ENCODE measurements at regions not wholly inside any gene's neighbourhood (a gene's known extent, or its start where the extent isn't known, plus 50 kb on each side); places are given as distances from the start of the nearest gene placed in this dataset.

DNA sequence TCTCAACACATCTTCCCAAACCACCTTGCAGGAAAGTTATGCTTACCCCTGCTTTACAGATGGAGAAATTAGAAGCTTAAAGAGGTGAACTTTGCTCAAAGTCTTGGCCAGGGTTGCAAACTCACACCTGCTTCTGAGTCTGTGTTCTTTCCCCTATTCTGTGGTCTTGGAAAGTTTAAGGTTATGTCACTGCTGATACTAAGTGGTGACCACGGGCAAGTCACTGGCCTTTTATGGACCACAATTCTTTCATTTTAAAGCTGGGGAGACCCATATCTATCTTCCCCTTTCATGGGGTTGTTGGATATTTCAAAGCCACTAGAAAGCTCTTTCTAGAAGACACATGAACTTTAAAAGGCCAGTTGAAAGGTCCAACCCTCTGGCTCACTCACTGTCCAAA lies 95.4 kb upstream of the KLF4 start:
- no peaks in the 10 kb centered on the region for H3K9me2 ChIP-seq (replicated peaks; ENCODE audit: low read depth, low read length)
- H3K9me3 ChIP-seq (ENCODE audit: insufficient read depth, low read depth, low read length) = no peaks in the 10 kb centered on the region; the same call in 1 of the 2 replicates
- H3K4me3 ChIP-seq (ENCODE audit: low read length, poor library complexity, severe bottlenecking) = no peak overlapping the region
- H3K36me3 ChIP-seq (ENCODE audit: insufficient read depth, low read length) = no peaks in the 10 kb centered on the region
- no peak for TF ChIP-seq EZH2phosphoT487 (IDR thresholded peaks at IDR 0.05; ENCODE audit: borderline replicate concordance)
- no peak for TF ChIP-seq CTCF (conservative IDR thresholded peaks at IDR 0.05; ENCODE audit: low read length)
- no peak overlapping the region for H3K4me2 ChIP-seq (ENCODE audit: low read depth, low read length, poor library complexity, severe bottlenecking)
- H3K4me1 ChIP-seq (ENCODE audit: insufficient read depth, low read length, poor library complexity, severe bottlenecking) = no peaks in the 10 kb centered on the region
- H3K9ac ChIP-seq (ENCODE audit: low read depth, low read length, poor library complexity, severe bottlenecking) = no peak overlapping the region
- no peak overlapping the region for H2AFZ ChIP-seq (ENCODE audit: low read length)
- H3K27me3 ChIP-seq (ENCODE audit: insufficient read depth, low read length, poor library complexity, severe bottlenecking) = no peaks in the 10 kb centered on the region
- no peaks in the 10 kb centered on the region for H4K20me1 ChIP-seq (ENCODE audit: insufficient read depth, low read length, poor library complexity, severe bottlenecking)
- H3F3A ChIP-seq (ENCODE audit: low read depth) = no peaks in the 10 kb centered on the region
- H3K79me2 ChIP-seq (ENCODE audit: insufficient read depth, low read length) = no peaks in the 10 kb centered on the region

GRCh38 chr9:107584186-107584585 lies 94.6 kb upstream of the KLF4 start:
- Histone ChIP-seq H3K27me3 (ENCODE audit: insufficient read depth, low read length, poor library complexity, severe bottlenecking) (no peaks in the 10 kb centered on the region), H3K4me2 (ENCODE audit: low read depth, low read length, poor library complexity, severe bottlenecking) (no peak overlapping the region), H3K79me2 (ENCODE audit: insufficient read depth, low read length) (no peaks in the 10 kb centered on the region), H3K9me3 (ENCODE audit: insufficient read depth, low read depth, low read length) (no peaks in the 10 kb centered on the region; the same call in 1 of the 2 replicates), H3K4me1 (ENCODE audit: insufficient read depth, low read length, poor library complexity, severe bottlenecking) (no peaks in the 10 kb centered on the region), H3K36me3 (ENCODE audit: insufficient read depth, low read length) (no peaks in the 10 kb centered on the region), H3K4me3 (ENCODE audit: low read length, poor library complexity, severe bottlenecking) (no peak overlapping the region), H2AFZ (ENCODE audit: low read length) (no peak overlapping the region), H3K9me2 (replicated peaks; ENCODE audit: low read depth, low read length) (no peaks in the 10 kb centered on the region), H4K20me1 (ENCODE audit: insufficient read depth, low read length, poor library complexity, severe bottlenecking) (no peaks in the 10 kb centered on the region), H3F3A (ENCODE audit: low read depth) (no peaks in the 10 kb centered on the region), H3K9ac (ENCODE audit: low read depth, low read length, poor library complexity, severe bottlenecking) (no peak overlapping the region)
- no peak for TF ChIP-seq CTCF (conservative IDR thresholded peaks at IDR 0.05; ENCODE audit: low read length)
- TF ChIP-seq EZH2phosphoT487 (IDR thresholded peaks at IDR 0.05; ENCODE audit: borderline replicate concordance) = no peak

DNA sequence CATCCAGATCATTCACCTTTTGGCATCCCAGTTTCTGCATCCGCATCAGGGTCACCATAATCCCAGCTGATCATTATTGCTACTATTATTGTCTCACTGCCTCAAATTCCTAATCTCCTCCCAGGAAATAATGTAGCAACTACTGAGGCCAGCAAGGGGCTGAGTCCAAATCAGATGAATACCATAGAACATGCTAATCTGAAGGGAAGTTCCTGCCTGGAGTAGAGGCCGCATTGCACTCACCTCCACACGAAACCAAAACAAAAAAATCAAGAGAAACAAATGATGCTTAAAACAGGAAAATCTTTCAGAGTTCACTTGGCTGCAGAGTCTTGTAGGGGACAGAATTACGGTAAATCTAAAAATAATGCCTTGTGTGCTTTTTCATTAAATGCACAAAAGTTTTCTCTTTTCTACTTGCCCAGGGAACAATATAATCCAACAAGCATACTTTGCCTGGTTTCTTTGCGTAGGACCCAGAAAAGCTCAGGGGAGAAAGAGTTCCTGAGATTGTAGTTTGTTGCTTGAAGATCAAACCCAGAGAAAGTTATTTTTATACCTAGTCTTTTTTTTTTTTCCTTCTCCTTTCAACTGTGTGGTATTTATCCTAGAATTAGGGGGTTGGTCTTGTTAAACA lies 87.7 kb upstream of the KLF4 start:
- Histone ChIP-seq H3K27me3 (ENCODE audit: insufficient read depth, low read length, poor library complexity, severe bottlenecking) (no peaks in the 10 kb centered on the region), H3K4me3 (ENCODE audit: low read length, poor library complexity, severe bottlenecking) (no peak overlapping the region), H3K4me1 (ENCODE audit: insufficient read depth, low read length, poor library complexity, severe bottlenecking) (no peaks in the 10 kb centered on the region), H4K20me1 (ENCODE audit: insufficient read depth, low read length, poor library complexity, severe bottlenecking) (no peaks in the 10 kb centered on the region), H3K9me2 (replicated peaks; ENCODE audit: low read depth, low read length) (no peaks in the 10 kb centered on the region), H3K9ac (ENCODE audit: low read depth, low read length, poor library complexity, severe bottlenecking) (no peak overlapping the region), H3F3A (ENCODE audit: low read depth) (no peaks in the 10 kb centered on the region), H3K4me2 (ENCODE audit: low read depth, low read length, poor library complexity, severe bottlenecking) (no peak overlapping the region), H3K79me2 (ENCODE audit: insufficient read depth, low read length) (no peaks in the 10 kb centered on the region), H3K9me3 (ENCODE audit: insufficient read depth, low read depth, low read length) (no peaks in the 10 kb centered on the region), H2AFZ (ENCODE audit: low read length) (no peak overlapping the region), H3K36me3 (ENCODE audit: insufficient read depth, low read length) (no peaks in the 10 kb centered on the region)
- TF ChIP-seq CTCF (conservative IDR thresholded peaks at IDR 0.05; ENCODE audit: low read length) (no peak), EZH2phosphoT487 (IDR thresholded peaks at IDR 0.05; ENCODE audit: borderline replicate concordance) (no peak)

Measured in Loucy (cell line).